ENCODE measurements at regions not wholly inside any gene's neighbourhood (a gene's known extent, or its start where the extent isn't known, plus 50 kb on each side); places are given as distances from the start of the nearest gene placed in this dataset.

DNA sequence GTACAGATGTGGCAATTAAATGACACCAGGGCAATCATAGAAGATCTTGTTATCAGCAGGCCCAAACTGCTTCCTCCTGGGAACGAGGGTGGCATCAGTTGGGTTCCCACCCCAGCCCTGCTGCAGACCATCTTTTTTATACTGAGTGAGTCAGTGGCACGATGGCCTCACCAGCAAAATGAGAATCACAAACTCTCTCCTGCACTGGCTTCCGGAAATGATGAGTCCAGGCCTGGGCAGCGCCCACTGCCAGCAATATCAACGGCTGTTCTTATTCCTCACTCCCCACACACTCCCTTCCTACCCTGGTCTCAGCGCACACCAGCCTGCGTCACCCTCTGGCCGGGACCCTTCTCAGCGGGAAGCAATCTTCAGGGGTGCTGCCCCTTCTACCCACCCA, 340.3 kb downstream of the FOXL1 start:
- FAIRE-seq: no peak
- 58 to 83% (median 79%) methylated on average over 9 of the region's 9 CpGs for WGBS, 3 donors

DNA sequence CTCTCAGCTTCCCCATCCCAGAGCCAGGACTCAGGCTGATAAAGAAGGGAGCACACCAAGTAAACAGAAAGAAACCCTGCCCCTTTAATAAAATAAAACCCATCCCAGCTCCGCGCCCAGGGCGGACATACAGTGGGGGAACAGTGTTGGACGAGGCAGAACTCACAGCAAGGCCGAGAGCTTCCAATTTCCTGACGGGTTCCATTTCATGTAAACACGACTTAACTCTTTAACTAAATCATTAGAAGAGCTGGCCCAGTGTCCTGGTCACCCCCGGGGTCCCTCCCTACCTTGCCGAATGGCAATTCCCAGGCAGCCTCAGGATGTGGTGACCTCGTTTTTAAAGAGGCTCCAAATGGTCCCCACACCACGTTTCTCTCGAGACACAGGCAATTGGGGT, 340.7 kb downstream of the FOXL1 start:
- Histone ChIP-seq H3K4me1 (ENCODE audit: control insufficient read depth in 3 of 3, insufficient read depth in 2 of 3, low read depth in 1 of 3, low read length in 2 of 3) (no peaks in the 10 kb centered on the region), H3K27ac (ENCODE audit: low read depth in 1 of 3, low read length in 2 of 3) (no peak overlapping the region), H3K36me3 (ENCODE audit: control insufficient read depth in 3 of 3, insufficient read depth in 2 of 3, low read depth in 1 of 3, low read length in 3 of 3) (no peaks in the 10 kb centered on the region), H3K4me3 (ENCODE audit: low read depth in 1 of 3, low read length in 3 of 3) (no peak overlapping the region), H3K9me3 (ENCODE audit: control insufficient read depth in 2 of 2, insufficient read depth in 1 of 2, low read depth in 1 of 2, low read length in 1 of 2) (peaks cover 0 to 15% of the 10 kb centered on the region in 2 donors), H3K27me3 (ENCODE audit: control insufficient read depth in 3 of 3, insufficient read depth in 3 of 3, low read length in 3 of 3) (peaks cover 0 to 5% (median 4%) of the 10 kb centered on the region in 3 donors)
- WGBS, 3 donors: 23 to 49% (median 44%) methylated on average over 12 of the region's 12 CpGs
- no peak for FAIRE-seq
- peak in 1 of 2 donors; percentile 27 for DNase-seq

More for the DNA sequence above, 340.3 kb downstream of the FOXL1 start:
- peak in 1 of 2 donors; percentile 3 for DNase-seq
- no peaks in the 10 kb centered on the region for H3K36me3 ChIP-seq (ENCODE audit: control insufficient read depth in 3 of 3, insufficient read depth in 2 of 3, low read depth in 1 of 3, low read length in 3 of 3)
- H3K4me3 ChIP-seq (ENCODE audit: low read depth in 1 of 3, low read length in 3 of 3): no peak overlapping the region
- no peaks in the 10 kb centered on the region for H3K4me1 ChIP-seq (ENCODE audit: control insufficient read depth in 3 of 3, insufficient read depth in 2 of 3, low read depth in 1 of 3, low read length in 2 of 3)
- peaks cover 0 to 15% of the 10 kb centered on the region in 2 donors for H3K9me3 ChIP-seq (ENCODE audit: control insufficient read depth in 2 of 2, insufficient read depth in 1 of 2, low read depth in 1 of 2, low read length in 1 of 2)
- H3K27ac ChIP-seq (ENCODE audit: low read depth in 1 of 3, low read length in 2 of 3): no peak overlapping the region
- peaks cover 0 to 5% (median 4%) of the 10 kb centered on the region in 3 donors for H3K27me3 ChIP-seq (ENCODE audit: control insufficient read depth in 3 of 3, insufficient read depth in 3 of 3, low read length in 3 of 3)

DNA sequence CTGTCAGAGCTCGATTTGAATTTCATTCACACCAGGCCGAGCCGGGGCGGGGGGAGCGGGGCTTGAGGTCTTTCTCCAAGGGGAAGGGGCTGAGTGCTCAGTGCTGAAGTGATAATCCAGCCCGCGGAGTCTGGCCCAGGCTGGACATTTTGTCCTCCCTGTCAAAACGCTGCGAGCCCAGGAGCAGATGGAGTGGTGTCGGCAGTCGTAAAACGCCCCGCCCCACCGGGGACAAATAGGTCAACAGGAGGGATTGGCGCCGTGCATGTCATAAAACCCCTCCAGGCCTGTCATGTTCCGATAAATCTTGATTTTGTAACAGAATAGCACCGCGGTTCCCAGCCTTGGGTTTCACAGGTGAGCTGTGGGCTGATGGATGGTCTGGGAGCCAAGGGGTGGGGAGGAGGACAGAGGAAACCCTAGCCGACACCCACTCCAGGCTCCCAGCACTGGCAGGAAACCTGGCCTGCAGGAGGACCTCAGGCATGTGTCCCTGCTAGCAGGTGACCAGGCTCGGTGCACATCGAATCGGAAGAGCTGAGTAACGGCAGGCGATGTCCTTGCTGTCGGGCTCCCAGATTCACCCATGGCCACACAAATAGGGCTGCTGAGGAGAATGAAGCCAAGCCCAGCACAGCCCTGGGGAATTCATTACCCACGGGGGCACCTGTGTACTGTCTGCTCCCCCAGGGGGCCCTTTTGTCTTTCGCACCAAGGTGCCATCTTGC, 341.4 kb downstream of the FOXL1 start:
- Histone ChIP-seq H3K4me1 (ENCODE audit: control insufficient read depth in 3 of 3, insufficient read depth in 2 of 3, low read depth in 1 of 3, low read length in 2 of 3) (no peaks in the 10 kb centered on the region), H3K27me3 (ENCODE audit: control insufficient read depth in 3 of 3, insufficient read depth in 3 of 3, low read length in 3 of 3) (peaks cover 0 to 8% (median 4%) of the 10 kb centered on the region in 3 donors), H3K36me3 (ENCODE audit: control insufficient read depth in 3 of 3, insufficient read depth in 2 of 3, low read depth in 1 of 3, low read length in 3 of 3) (no peaks in the 10 kb centered on the region), H3K4me3 (ENCODE audit: low read depth in 1 of 3, low read length in 3 of 3) (no peak overlapping the region), H3K9me3 (ENCODE audit: control insufficient read depth in 2 of 2, insufficient read depth in 1 of 2, low read depth in 1 of 2, low read length in 1 of 2) (peaks cover 0 to 15% of the 10 kb centered on the region in 2 donors), H3K27ac (ENCODE audit: low read depth in 1 of 3, low read length in 2 of 3) (no peak overlapping the region)
- FAIRE-seq: no peak
- peak; percentile 42 to 43 for DNase-seq
- 21 to 62% (median 39%) methylated on average over 28 of the region's 28 CpGs for WGBS, 3 donors

DNA sequence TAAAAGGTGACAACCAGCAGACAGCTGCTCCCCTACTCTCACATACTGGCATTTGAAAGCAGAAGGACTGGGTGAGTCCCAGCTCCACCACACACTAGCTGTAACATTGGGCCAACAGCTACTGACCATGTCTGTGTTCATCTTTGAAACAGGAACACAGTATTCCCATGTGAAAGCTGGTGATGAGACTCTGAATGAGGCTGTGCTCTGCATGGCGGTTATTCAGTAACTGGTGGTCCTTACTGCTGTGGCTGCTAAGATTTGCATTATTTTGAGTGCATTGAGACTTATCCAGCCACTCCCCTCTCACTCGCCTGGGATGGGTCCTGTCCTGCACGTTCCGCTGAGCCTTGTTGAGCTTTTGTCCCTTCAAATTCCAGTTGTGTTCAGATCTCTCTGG, 342.9 kb downstream of the FOXL1 start:
- Histone ChIP-seq H3K4me1 (ENCODE audit: control insufficient read depth in 3 of 3, insufficient read depth in 2 of 3, low read depth in 1 of 3, low read length in 2 of 3) (peaks cover 0 to 9% (median 0%) of the 10 kb centered on the region in 3 donors), H3K36me3 (ENCODE audit: control insufficient read depth in 3 of 3, insufficient read depth in 2 of 3, low read depth in 1 of 3, low read length in 3 of 3) (no peaks in the 10 kb centered on the region), H3K4me3 (ENCODE audit: low read depth in 1 of 3, low read length in 3 of 3) (no peak overlapping the region), H3K27me3 (ENCODE audit: control insufficient read depth in 3 of 3, insufficient read depth in 3 of 3, low read length in 3 of 3) (peaks cover 0 to 8% (median 4%) of the 10 kb centered on the region in 3 donors), H3K27ac (ENCODE audit: low read depth in 1 of 3, low read length in 2 of 3) (no peak overlapping the region), H3K9me3 (ENCODE audit: control insufficient read depth in 2 of 2, insufficient read depth in 1 of 2, low read depth in 1 of 2, low read length in 1 of 2) (peaks cover 0 to 15% of the 10 kb centered on the region in 2 donors)
- FAIRE-seq (no peak), DNase-seq (no peak)
- 93 to 94% (median 94%) methylated on average over 4 of the region's 4 CpGs for WGBS, 3 donors

DNA sequence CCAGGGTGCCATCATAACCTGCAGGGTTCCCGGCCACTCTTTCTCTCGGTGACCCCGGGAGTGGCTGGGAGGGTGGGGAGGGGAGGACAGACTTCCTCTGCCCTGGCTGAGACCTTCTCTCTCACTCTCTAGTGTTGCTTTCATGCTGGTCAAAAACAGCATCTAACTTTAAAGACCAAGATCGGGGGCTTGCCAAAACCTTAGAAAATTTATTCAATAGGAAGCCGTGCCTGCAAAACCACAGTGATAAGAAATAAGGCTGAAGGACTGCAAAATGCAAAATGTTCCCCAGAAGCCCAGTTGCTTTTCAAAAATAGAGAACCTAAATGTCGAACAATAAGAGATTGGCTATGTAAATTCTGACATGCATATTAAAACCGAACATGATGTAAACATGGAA, 344.0 kb downstream of the FOXL1 start:
- 64 to 87% (median 71%) methylated on average over 7 of the region's 7 CpGs for WGBS, 3 donors
- Histone ChIP-seq H3K36me3 (ENCODE audit: control insufficient read depth in 3 of 3, insufficient read depth in 2 of 3, low read depth in 1 of 3, low read length in 3 of 3) (no peaks in the 10 kb centered on the region), H3K4me1 (ENCODE audit: control insufficient read depth in 3 of 3, insufficient read depth in 2 of 3, low read depth in 1 of 3, low read length in 2 of 3) (peaks cover 0 to 9% (median 0%) of the 10 kb centered on the region in 3 donors), H3K27me3 (ENCODE audit: control insufficient read depth in 3 of 3, insufficient read depth in 3 of 3, low read length in 3 of 3) (peaks cover 0 to 8% (median 4%) of the 10 kb centered on the region in 3 donors), H3K4me3 (ENCODE audit: low read depth in 1 of 3, low read length in 3 of 3) (no peak overlapping the region), H3K27ac (ENCODE audit: low read depth in 1 of 3, low read length in 2 of 3) (no peak overlapping the region), H3K9me3 (ENCODE audit: control insufficient read depth in 2 of 2, insufficient read depth in 1 of 2, low read depth in 1 of 2, low read length in 1 of 2) (peaks cover 0 to 15% of the 10 kb centered on the region in 2 donors)
- DNase-seq (no peak), FAIRE-seq (no peak)

DNA sequence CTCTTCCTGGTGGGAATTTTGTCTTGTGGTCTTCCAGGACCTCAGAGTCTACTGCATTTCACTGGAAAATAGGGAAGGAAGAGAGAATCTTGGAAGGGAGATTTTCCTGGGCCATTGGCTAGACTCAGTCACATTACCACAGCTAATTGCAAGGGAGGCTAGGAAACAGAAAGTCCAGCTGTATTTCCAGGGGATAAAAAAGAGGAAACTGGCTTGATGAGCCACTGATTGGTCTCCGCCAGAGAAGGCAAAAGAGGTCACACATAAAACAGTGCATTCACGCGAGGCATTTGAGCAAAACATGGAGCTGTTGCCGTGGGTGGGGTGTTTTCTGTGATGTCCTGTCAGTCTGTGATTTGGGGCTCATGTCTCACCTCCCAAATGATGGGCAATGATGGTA, 345.3 kb downstream of the FOXL1 start:
- Histone ChIP-seq H3K4me3 (ENCODE audit: low read depth in 1 of 3, low read length in 3 of 3) (no peak overlapping the region), H3K27ac (ENCODE audit: low read depth in 1 of 3, low read length in 2 of 3) (no peak overlapping the region), H3K4me1 (ENCODE audit: control insufficient read depth in 3 of 3, insufficient read depth in 2 of 3, low read depth in 1 of 3, low read length in 2 of 3) (peaks cover 0 to 9% (median 0%) of the 10 kb centered on the region in 3 donors), H3K36me3 (ENCODE audit: control insufficient read depth in 3 of 3, insufficient read depth in 2 of 3, low read depth in 1 of 3, low read length in 3 of 3) (no peaks in the 10 kb centered on the region), H3K27me3 (ENCODE audit: control insufficient read depth in 3 of 3, insufficient read depth in 3 of 3, low read length in 3 of 3) (peaks cover 0 to 14% (median 10%) of the 10 kb centered on the region in 3 donors), H3K9me3 (ENCODE audit: control insufficient read depth in 2 of 2, insufficient read depth in 1 of 2, low read depth in 1 of 2, low read length in 1 of 2) (peaks cover 0 to 15% of the 10 kb centered on the region in 2 donors)
- no peak for DNase-seq
- FAIRE-seq: no peak
- WGBS, 3 donors: 80 to 91% (median 81%) methylated on average over 4 of the region's 4 CpGs

DNA sequence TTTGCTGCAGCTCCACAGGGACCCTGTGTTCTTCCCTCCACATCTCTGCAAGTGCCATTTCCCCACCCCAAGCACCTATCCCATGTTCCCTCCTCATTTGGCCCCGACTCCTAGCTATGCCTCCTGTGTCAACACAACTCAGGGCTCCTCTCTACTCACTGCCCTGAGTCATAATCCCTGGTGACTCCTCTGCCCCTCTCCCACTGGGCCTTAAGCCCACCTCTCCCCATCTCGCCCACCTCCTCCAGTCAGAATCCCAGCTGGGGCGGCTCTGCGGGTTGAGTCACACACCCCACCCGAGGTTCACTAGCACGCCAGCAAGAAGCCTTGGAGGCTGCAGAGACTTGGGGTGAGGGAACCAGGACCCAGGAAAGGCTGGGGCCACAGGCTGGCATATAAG, 346.2 kb downstream of the FOXL1 start:
- Histone ChIP-seq H3K4me3 (ENCODE audit: low read depth in 1 of 3, low read length in 3 of 3) (no peak overlapping the region), H3K9me3 (ENCODE audit: control insufficient read depth in 2 of 2, insufficient read depth in 1 of 2, low read depth in 1 of 2, low read length in 1 of 2) (peaks cover 0 to 15% of the 10 kb centered on the region in 2 donors), H3K36me3 (ENCODE audit: control insufficient read depth in 3 of 3, insufficient read depth in 2 of 3, low read depth in 1 of 3, low read length in 3 of 3) (no peaks in the 10 kb centered on the region), H3K27me3 (ENCODE audit: control insufficient read depth in 3 of 3, insufficient read depth in 3 of 3, low read length in 3 of 3) (peaks cover under 1 to 19% (median 19%) of the 10 kb centered on the region in 3 donors), H3K4me1 (ENCODE audit: control insufficient read depth in 3 of 3, insufficient read depth in 2 of 3, low read depth in 1 of 3, low read length in 2 of 3) (peaks cover 0 to 18% (median 0%) of the 10 kb centered on the region in 3 donors), H3K27ac (ENCODE audit: low read depth in 1 of 3, low read length in 2 of 3) (no peak overlapping the region)
- FAIRE-seq (no peak), DNase-seq (no peak)
- WGBS, 3 donors: 27 to 70% (median 37%) methylated on average over 6 of the region's 6 CpGs

DNA sequence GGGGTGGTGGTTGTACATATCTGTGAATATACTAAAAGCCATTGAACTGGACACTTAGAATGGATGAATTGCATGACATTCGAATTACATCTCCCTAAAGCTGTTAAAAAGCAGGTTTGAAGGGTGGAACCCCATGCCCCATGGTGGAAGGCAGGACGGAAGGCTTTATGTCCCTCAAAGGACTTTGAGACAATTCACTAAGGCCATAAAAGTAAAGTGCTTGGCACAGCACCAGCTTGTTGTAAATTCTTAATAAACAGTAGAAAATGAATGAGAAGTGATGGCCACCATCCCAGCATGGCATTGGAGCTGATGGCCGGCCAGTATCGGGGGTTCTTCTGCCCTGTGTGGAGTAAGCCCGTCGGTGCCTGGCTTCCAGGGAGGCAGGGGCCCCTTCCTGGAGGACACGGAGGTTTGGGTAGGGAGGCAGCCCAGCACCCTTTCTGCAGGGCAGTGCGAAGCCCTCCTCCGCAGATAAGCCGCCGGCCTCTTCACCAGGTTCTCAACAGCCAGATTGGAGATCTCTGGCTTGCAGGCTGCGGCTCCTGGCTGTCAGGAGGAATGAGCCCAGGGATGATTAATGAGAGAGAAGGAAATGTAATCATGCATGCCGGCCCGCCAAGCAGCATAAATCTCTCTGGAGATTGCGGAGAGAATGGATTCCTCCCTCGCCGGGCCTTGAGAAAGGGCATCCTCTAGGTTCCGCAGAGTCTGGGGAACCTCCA, 346.9 kb downstream of the FOXL1 start:
- H3K9me3 ChIP-seq (ENCODE audit: control insufficient read depth in 2 of 2, insufficient read depth in 1 of 2, low read depth in 1 of 2, low read length in 1 of 2): peaks cover 0 to 14% of the 10 kb centered on the region in 2 donors
- DNase-seq: peak; percentile 62 to 74

More for the DNA sequence above, 346.9 kb downstream of the FOXL1 start:
- H3K27ac ChIP-seq (ENCODE audit: low read depth in 1 of 3, low read length in 2 of 3): no peak overlapping the region
- H3K36me3 ChIP-seq (ENCODE audit: control insufficient read depth in 3 of 3, insufficient read depth in 2 of 3, low read depth in 1 of 3, low read length in 3 of 3): no peaks in the 10 kb centered on the region
- H3K4me3 ChIP-seq (ENCODE audit: low read depth in 1 of 3, low read length in 3 of 3): no peak overlapping the region
- FAIRE-seq: no peak
- H3K27me3 ChIP-seq (ENCODE audit: control insufficient read depth in 3 of 3, insufficient read depth in 3 of 3, low read length in 3 of 3): peaks cover 2 to 25% (median 20%) of the 10 kb centered on the region in 3 donors
- H3K4me1 ChIP-seq (ENCODE audit: control insufficient read depth in 3 of 3, insufficient read depth in 2 of 3, low read depth in 1 of 3, low read length in 2 of 3): peaks cover 0 to 20% (median 0%) of the 10 kb centered on the region in 3 donors
- 5 to 21% (median 21%) methylated on average over 18 of the region's 18 CpGs for WGBS, 3 donors

All from small intestine (tissue), 7 donors.